K562 (cell line): ENCODE measurements at regions not wholly inside any gene's neighbourhood (a gene's known extent, or its start where the extent isn't known, plus 50 kb on each side); places are given as distances from the start of the nearest gene placed in this dataset.

ENCODE experiments used
- ATAC-seq: fragments of 200-7000 bp; cut with Tn5 transposase; 3 replicates; pipeline ENCODE4 v1.9.1; 2020; ENCODE audit warnings: moderate library complexity
- BruUV-seq: library from RNA; stranded (reverse); fragments of 400-500 nt; replicated peaks from 2 replicates; lab custom pipeline; 2021; lab: Mats Ljungman, UMichigan
- CTCF ChIA-PET: fragments of 300-600 bp; formaldehyde crosslinking; extraction: SDS; loops from one replicate; lab custom pipeline; 2021; ENCODE audit warnings: low intra/inter-chr PET ratio; lab: Yijun Ruan, JAX
- POLR2A ChIA-PET: fragments of 300-600, 350-650 bp; sonication (Branson Sonifier 250); formaldehyde crosslinking; extraction: SDS; loops from one replicate; lab custom pipeline; 2021; ENCODE audit warnings: antibody characterized with exemption, inconsistent platforms; lab: Yijun Ruan, JAX
- DNase-seq, 4 experiments: peaks; one replicate each; pipeline versions ENCODE4 v3.0.0 to v3.0.0-alpha.2; 2011 to 2018; ENCODE audit warnings: low spot score in 3 of 4, mixed read lengths in 3 of 4; ENCODE audit errors: extremely low read depth in 1 of 4
- FAIRE-seq: peaks from 2 replicates; lab custom pipeline; 2011; peaks lifted over from hg19 to GRCh38; lab: Jason Lieb, UNC
- H2AFZ ChIP-seq: 2 replicates; pipeline ENCODE4 v1.6.0; 2011; ENCODE audit warnings: low read depth, low read length, control low read depth, inconsistent platforms
- H3K27ac ChIP-seq: fragments of 200-600 bp; 3 replicates; pipeline ENCODE4 v1.8.0; 2011; ENCODE audit warnings: low read depth, mild to moderate bottlenecking, control low read depth, inconsistent platforms, low read length, moderate library complexity, mixed read lengths; ENCODE audit errors: extremely low read depth
- H3K27me3 ChIP-seq, 2 experiments: fragments of 300-600 bp in 1 of 2; 2 replicates in 1 of 2; 3 replicates in 1 of 2; pipeline versions ENCODE4 v1.6.0 to v1.8.0; 2011; ENCODE audit warnings: inconsistent platforms in 2 of 2, low read length in 2 of 2, mild to moderate bottlenecking in 1 of 2, mixed read lengths in 1 of 2, moderate library complexity in 1 of 2; ENCODE audit not compliant: control insufficient read depth in 2 of 2, insufficient read depth in 2 of 2
- H3K36me3 ChIP-seq: fragments of 300-600 bp; 3 replicates; pipeline ENCODE4 v1.8.0; 2011; ENCODE audit warnings: mild to moderate bottlenecking, low read length, inconsistent platforms; ENCODE audit not compliant: control insufficient read depth, insufficient read depth
- H3K4me1 ChIP-seq, 2 experiments: fragments of 200-600 bp in 1 of 2; replicated peaks in 1 of 2; 2 replicates in 1 of 2; 3 replicates in 1 of 2; pipeline versions ENCODE4 v1.5.1 to v1.8.0; 2011; ENCODE audit warnings: inconsistent platforms in 2 of 2, low read length in 2 of 2, mild to moderate bottlenecking in 1 of 2, mixed read lengths in 1 of 2, moderate library complexity in 1 of 2; ENCODE audit not compliant: control insufficient read depth in 2 of 2, insufficient read depth in 2 of 2
- H3K4me2 ChIP-seq: 2 replicates; pipeline ENCODE4 v1.6.1; 2011; ENCODE audit warnings: low read length, control low read depth, inconsistent platforms, mixed read lengths; ENCODE audit not compliant: insufficient read depth
- H3K4me3 ChIP-seq: fragments of 200-600 bp; sonication (generic), shearing (Covaris generic); 2 replicates; pipeline ENCODE4 v1.5.1; 2016; ENCODE audit warnings: control low read depth, inconsistent platforms
- H3K79me2 ChIP-seq: fragments of 200-600 bp; 3 replicates; pipeline ENCODE4 v1.8.0; 2011; ENCODE audit warnings: low read length, inconsistent platforms; ENCODE audit not compliant: control insufficient read depth, insufficient read depth
- H3K9ac ChIP-seq, 2 experiments: 2 replicates each; pipeline versions ENCODE4 v1.6.0 to v1.6.1; 2011; ENCODE audit warnings: low read depth in 2 of 2, low read length in 2 of 2, control low read depth in 1 of 2, inconsistent platforms in 1 of 2, mild to moderate bottlenecking in 1 of 2, mixed read lengths in 1 of 2; ENCODE audit not compliant: insufficient read depth in 1 of 2
- H3K9me1 ChIP-seq: one replicate; pipeline ENCODE4 v1.6.0; 2011; ENCODE audit warnings: inconsistent platforms, mild to moderate bottlenecking, low read length, moderate library complexity; ENCODE audit not compliant: control insufficient read depth, insufficient read depth
- H3K9me3 ChIP-seq: replicated peaks from 2 replicates; pipeline ENCODE4 v1.5.1; 2011; ENCODE audit warnings: low read depth, low read length, inconsistent platforms; ENCODE audit not compliant: control insufficient read depth, insufficient read depth
- H4K20me1 ChIP-seq: replicated peaks from 2 replicates; pipeline ENCODE4 v1.6.1; 2011; ENCODE audit warnings: low read length, inconsistent platforms, mixed read lengths; ENCODE audit not compliant: control insufficient read depth, insufficient read depth
- ETV5 ChIP-seq: sonication (generic); formaldehyde crosslinking; IDR thresholded peaks from 2 replicates; pipeline ENCODE4 v1.4.0; 2020; ENCODE audit warnings: low read depth, mild to moderate bottlenecking, missing genetic modification reagents
- FIP1L1 ChIP-seq: fragments of 200-400 bp; formaldehyde crosslinking; IDR thresholded peaks from 2 replicates; pipeline ENCODE4 v1.6.1; 2018; ENCODE audit warnings: mild to moderate bottlenecking, low read depth, low read length; ENCODE audit not compliant: poor library complexity, severe bottlenecking
- HOXB6 ChIP-seq: fragments of 250-450 bp; sonication (Bioruptor Pico); IDR thresholded peaks from 2 replicates; pipeline ENCODE4 v1.5.1; 2022; ENCODE audit warnings: mild to moderate bottlenecking, borderline replicate concordance
- IRF1 ChIP-seq: sonication (generic); formaldehyde crosslinking; IDR thresholded peaks from 2 replicates; pipeline ENCODE4 v1.8.0; 2022; ENCODE audit warnings: missing genetic modification reagents, mild to moderate bottlenecking, borderline replicate concordance
- MCM7 ChIP-seq, 2 experiments: fragments of 450-650 bp; IDR thresholded peaks; 2 replicates each; pipeline ENCODE4 v1.6.1; 2016 to 2018
- PURB ChIP-seq: sonication (generic); formaldehyde crosslinking; IDR thresholded peaks from 2 replicates; pipeline ENCODE4 v1.9.0; 2021; ENCODE audit warnings: low read depth, mild to moderate bottlenecking, missing genetic modification reagents
- SMAD4 ChIP-seq: fragments of 250-450 bp; sonication (Bioruptor Pico); conservative IDR thresholded peaks from 2 replicates; pipeline ENCODE4 v1.8.0; 2021; ENCODE audit warnings: inconsistent platforms, mild to moderate bottlenecking, moderate library complexity
- SPI1 ChIP-seq: IDR thresholded peaks from 2 replicates; pipeline ENCODE4 v1.6.1; 2011; ENCODE audit warnings: low read depth, low read length, control low read depth, borderline replicate concordance
- ZNF24 ChIP-seq: fragments of 450-650 bp; IDR thresholded peaks from 2 replicates; pipeline ENCODE4 v1.6.1; 2016
- ZNF76 ChIP-seq: fragments of 250-450 bp; sonication (Bioruptor Pico); IDR thresholded peaks from 2 replicates; pipeline ENCODE4 v1.4.0; 2020; ENCODE audit warnings: mild to moderate bottlenecking, moderate library complexity, borderline replicate concordance
- WGBS: fragments of 100-300 bp; shearing (Covaris generic); methylation state at CpG from one replicate; pipeline ENCODE4 v1.1.6; 2016; ENCODE audit warnings: low coverage, mixed read lengths; ENCODE audit not compliant: insufficient coverage; ENCODE audit errors: missing lambda C conversion rate; 5-methylcytosine and 5-hydroxymethylcytosine counted together
- in situ Hi-C: fragments of 300-500 bp; cut with MboI; formaldehyde crosslinking; loops from 4 replicates; pipeline ENCODE4 v1.15.0; 2018; ENCODE audit warnings: inconsistent platforms, mixed read lengths
- intact Hi-C: fragments of 100-400 bp; cut with micrococcal nuclease; formaldehyde crosslinking; loops from 2 replicates; pipeline ENCODE4 v1.14.2; 2022
- TF ChIP-seq, protein P1 (sequence below): fragments of 250-450 bp; sonication (Bioruptor Pico); IDR thresholded peaks from 2 replicates; pipeline ENCODE4 v1.8.0; 2021; ENCODE audit warnings: mild to moderate bottlenecking, moderate library complexity

DNA sequence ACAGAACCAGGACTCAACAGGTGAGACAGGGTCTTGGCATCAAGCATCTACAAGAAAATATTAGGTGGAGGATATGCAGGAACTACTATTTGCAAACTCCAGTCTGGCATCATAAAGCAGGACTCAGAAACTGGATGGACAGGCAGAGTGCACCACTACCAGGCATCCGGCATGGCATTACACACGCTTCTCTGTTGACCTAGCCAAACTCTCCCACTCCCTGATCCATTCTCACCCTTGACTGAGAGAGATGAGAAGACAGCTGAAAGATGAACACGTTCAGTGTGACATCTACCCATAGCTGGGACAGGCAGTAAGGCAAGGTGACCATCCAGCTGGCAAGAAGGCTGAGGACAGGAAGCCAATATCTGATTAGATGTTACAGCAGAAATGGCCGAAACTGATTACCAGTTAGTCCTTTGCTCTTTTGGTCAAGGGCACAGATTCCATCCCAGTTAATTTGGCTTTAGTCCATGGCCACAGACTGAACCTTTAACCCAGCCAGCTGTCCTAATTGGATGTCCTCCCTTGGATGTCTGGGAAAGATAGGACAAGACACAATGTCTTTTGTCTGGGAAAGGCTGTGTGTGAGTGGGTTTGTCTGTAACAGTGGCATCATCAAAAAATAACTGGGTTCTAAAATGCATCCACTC, 71.6 kb downstream of the BBS10 start:
- in situ Hi-C loops, result no loop called here
- intact Hi-C loops, result no loop called here
- 4% methylated on average over 3 of the region's 4 CpGs for WGBS

DNA sequence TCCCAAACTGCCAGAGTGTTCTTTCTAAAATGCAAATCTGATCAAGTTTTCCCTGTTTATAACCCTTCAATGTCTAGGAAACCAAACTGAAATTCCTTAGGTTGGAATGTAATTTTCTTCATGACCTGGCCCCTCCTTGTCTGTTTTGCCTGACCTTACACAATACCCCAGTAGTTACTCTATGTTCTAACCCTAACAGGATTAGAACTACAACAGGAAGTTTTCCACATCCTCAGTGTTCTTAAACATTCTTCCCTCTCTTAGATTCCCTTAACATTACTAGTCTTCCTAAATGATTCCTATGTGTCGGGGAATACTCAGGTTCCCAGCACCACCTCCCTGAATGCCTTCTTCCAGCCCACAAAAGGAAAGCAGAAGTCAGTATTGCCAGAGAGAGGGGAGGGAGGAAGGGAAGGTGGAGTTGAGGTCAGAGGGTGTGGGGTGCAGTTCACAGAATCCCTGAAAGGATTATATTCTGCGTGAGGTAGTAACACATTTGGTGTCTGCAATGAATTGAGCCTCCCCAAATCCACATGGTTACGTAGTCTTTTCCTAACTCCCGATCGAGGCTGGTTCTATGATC, 72.6 kb downstream of the BBS10 start:
- no peak for DNase-seq
- Histone ChIP-seq H3K4me1 (no peaks in the 10 kb centered on the region), H3K9ac (no peak overlapping the region), H3K27ac (no peak overlapping the region), H3K4me3 (no peak overlapping the region), H3K27me3 (peaks cover 0 to 21% of the 10 kb centered on the region in 2 experiments; a peak in 2 of 5 replicates), H4K20me1 (no peaks in the 10 kb centered on the region), H2AFZ (no peak overlapping the region), H3K9me3 (no peaks in the 10 kb centered on the region), H3K9me1 (no peaks in the 10 kb centered on the region), H3K36me3 (no peaks in the 10 kb centered on the region), H3K4me2 (no peak overlapping the region), H3K79me2 (no peaks in the 10 kb centered on the region)
- BruUV-seq, result no TSS peak
- ChIA-PET CTCF (no interaction called here), POLR2A (interaction anchor here (0.7 kb wide), 1 partner anchor 581 kb away, joined by 3 read pairs; no protein-coding TSS in a partner anchor)
- FAIRE-seq, result no peak
- TF ChIP-seq HOXB6 (no peak), IRF1 (CRISPR knock-in tag) (no peak), SPI1 (peak; percentile 59; the same call in 1 of the 2 replicates), FIP1L1 (no peak), ZNF24 (no peak)
- TF ChIP-seq, protein P1, sequence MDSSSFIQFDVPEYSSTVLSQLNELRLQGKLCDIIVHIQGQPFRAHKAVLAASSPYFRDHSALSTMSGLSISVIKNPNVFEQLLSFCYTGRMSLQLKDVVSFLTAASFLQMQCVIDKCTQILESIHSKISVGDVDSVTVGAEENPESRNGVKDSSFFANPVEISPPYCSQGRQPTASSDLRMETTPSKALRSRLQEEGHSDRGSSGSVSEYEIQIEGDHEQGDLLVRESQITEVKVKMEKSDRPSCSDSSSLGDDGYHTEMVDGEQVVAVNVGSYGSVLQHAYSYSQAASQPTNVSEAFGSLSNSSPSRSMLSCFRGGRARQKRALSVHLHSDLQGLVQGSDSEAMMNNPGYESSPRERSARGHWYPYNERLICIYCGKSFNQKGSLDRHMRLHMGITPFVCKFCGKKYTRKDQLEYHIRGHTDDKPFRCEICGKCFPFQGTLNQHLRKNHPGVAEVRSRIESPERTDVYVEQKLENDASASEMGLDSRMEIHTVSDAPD (CRISPR knock-in tag), result no peak
- intact Hi-C loops, result no loop called here
- 15% methylated on average over 5 of the region's 5 CpGs for WGBS
- in situ Hi-C loops, result no loop called here
- no peak for ATAC-seq

More for the DNA sequence above, 71.6 kb downstream of the BBS10 start:
- TF ChIP-seq ZNF76 (CRISPR knock-in tag) (no peak), MCM7 (IDR thresholded peaks at IDR 0.05) (no peak), SMAD4 (0 out of 2 replicates have a peak, but pooled peaks have one; percentile 29), ETV5 (CRISPR knock-in tag) (no peak), PURB (CRISPR knock-in tag) (no peak)
- TF ChIP-seq, all 486 proteins: peak for 1
- Histone ChIP-seq H3K9me3 (no peaks in the 10 kb centered on the region), H3K4me3 (no peak overlapping the region), H3K27ac (no peak overlapping the region), H4K20me1 (no peaks in the 10 kb centered on the region), H3K4me1 (no peaks in the 10 kb centered on the region), H3K4me2 (no peak overlapping the region), H3K36me3 (no peaks in the 10 kb centered on the region), H2AFZ (no peak overlapping the region), H3K9me1 (no peaks in the 10 kb centered on the region), H3K9ac (no peak overlapping the region), H3K27me3 (peaks cover 0 to 20% of the 10 kb centered on the region in 2 experiments; a peak in 2 of 5 replicates), H3K79me2 (no peaks in the 10 kb centered on the region)
- ChIA-PET POLR2A (interaction anchor here (0.7 to 1.6 kb wide), 2 partner anchors 10 to 580 kb away, joined by 3 to 7 read pairs; no protein-coding TSS in a partner anchor), CTCF (no interaction called here)
- FAIRE-seq, result no peak
- DNase-seq, result no peak
- ATAC-seq, result no peak
- BruUV-seq, result no TSS peak
